B cell (primary cell): ENCODE measurements at regions not wholly inside any gene's neighbourhood (a gene's known extent, or its start where the extent isn't known, plus 50 kb on each side); places are given as distances from the start of the nearest gene placed in this dataset.

Source experiments
- EZH2 ChIP-seq: IDR thresholded peaks from 2 replicates; pipeline ENCODE4 v1.6.1; 2012; ENCODE audit warnings: borderline replicate concordance, low read depth, mild to moderate bottlenecking, moderate library complexity, low read length; ENCODE audit not compliant: insufficient read depth, poor library complexity, severe bottlenecking
- TF ChIP-seq, protein P1 (sequence below): fragments of 200-600 bp; IDR thresholded peaks from one replicate; pipeline ENCODE4 v1.8.0; 2022; ENCODE audit warnings: antibody characterized with exemption, mild to moderate bottlenecking

DNA sequence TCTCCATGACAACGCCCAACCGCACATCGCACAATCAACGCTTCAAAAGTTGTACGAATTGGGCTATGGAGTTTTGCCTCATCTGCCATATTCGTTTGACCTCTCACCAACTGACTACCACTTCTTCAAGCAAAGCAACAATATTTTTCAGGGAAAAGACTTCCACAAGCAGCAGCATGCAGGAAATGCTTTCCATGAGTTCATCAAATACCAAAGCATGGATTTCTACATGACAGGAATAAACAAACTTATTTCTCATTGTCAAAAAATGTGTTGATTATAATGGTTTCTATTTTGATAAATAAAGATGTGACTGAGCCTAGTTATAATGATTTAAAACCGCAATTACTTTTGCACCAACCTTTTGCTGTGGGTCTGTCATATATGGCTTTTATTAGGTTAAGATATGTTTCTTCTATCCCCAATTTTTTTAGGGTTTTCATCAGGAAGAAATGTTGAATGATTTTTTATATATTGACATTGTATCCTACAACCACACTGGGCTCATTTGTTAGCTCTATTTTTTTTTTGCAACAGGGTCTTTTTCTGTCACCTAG, 138.4 kb downstream of the PWWP3B start:
- TF ChIP-seq, protein P1, sequence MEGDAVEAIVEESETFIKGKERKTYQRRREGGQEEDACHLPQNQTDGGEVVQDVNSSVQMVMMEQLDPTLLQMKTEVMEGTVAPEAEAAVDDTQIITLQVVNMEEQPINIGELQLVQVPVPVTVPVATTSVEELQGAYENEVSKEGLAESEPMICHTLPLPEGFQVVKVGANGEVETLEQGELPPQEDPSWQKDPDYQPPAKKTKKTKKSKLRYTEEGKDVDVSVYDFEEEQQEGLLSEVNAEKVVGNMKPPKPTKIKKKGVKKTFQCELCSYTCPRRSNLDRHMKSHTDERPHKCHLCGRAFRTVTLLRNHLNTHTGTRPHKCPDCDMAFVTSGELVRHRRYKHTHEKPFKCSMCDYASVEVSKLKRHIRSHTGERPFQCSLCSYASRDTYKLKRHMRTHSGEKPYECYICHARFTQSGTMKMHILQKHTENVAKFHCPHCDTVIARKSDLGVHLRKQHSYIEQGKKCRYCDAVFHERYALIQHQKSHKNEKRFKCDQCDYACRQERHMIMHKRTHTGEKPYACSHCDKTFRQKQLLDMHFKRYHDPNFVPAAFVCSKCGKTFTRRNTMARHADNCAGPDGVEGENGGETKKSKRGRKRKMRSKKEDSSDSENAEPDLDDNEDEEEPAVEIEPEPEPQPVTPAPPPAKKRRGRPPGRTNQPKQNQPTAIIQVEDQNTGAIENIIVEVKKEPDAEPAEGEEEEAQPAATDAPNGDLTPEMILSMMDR = no peak
- TF ChIP-seq EZH2 = no peak
